ENCODE measurements at regions not wholly inside any gene's neighbourhood (a gene's known extent, or its start where the extent isn't known, plus 50 kb on each side); places are given as distances from the start of the nearest gene placed in this dataset.

DNA sequence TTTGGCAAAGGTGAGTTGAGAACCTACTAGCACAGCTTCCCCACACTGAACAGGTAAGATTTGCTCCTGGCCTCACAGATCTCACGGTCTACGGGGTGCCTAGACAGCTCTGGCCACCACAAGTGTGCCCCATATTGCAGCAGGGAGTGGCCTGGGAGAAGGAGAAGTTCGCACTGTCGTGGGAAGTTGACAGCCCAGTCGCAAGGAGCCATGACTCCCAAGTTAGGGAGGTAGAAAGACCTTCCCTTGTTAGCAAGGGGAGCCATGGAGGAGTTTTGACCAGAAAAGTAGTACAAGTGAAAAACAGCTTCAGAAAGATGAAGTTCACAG is 316.3 kb downstream of the BCL11B start:
- DNase-seq (no peak), ATAC-seq (ENCODE audit: low read depth) (no peak)
- H2AK9ac ChIP-seq (replicated peaks; ENCODE audit: low read depth, low read length, poor library complexity): no peak overlapping the region
- dilution Hi-C loops (cut with HindIII; ENCODE audit: low sequenced_read_pairs, unreplicated experiment): no loop called here
- no peak overlapping the region for H3K23ac ChIP-seq (ENCODE audit: low read depth, low read length)
- no peak overlapping the region for H3K56ac ChIP-seq (ENCODE audit: extremely low read depth, insufficient read depth, low read length)
- peaks cover 49% of the 10 kb centered on the region for H3K9me3 ChIP-seq (ENCODE audit: control insufficient read depth, insufficient read depth, low read length)
- H3K27me3 ChIP-seq (ENCODE audit: control insufficient read depth, insufficient read depth, low read length): no peaks in the 10 kb centered on the region
- no peak overlapping the region for H3K4me2 ChIP-seq (ENCODE audit: low read depth, low read length)
- no peaks in the 10 kb centered on the region for H3K4me1 ChIP-seq (ENCODE audit: control insufficient read depth, insufficient read depth, low read length)
- H3K36me3 ChIP-seq (ENCODE audit: control insufficient read depth, insufficient read depth, low read length): no peaks in the 10 kb centered on the region
- H3K9ac ChIP-seq (ENCODE audit: low read depth, low read length): no peak overlapping the region
- H2BK20ac ChIP-seq (ENCODE audit: low read depth, low read length): no peak overlapping the region
- H3K4me3 ChIP-seq (ENCODE audit: insufficient read depth, low read depth, low read length): no peak overlapping the region
- H3K14ac ChIP-seq (replicated peaks; ENCODE audit: low read depth, low read length): no peak overlapping the region
- in situ Hi-C loops (cut with MboI; ENCODE audit: low sequenced_read_pairs): no loop called here
- no CpG with 5 or more reads among the region's 5 CpGs for WGBS, 2 experiments (ENCODE audit: extremely low coverage in 2 of 2, insufficient read length in 1 of 2)
- H3K4ac ChIP-seq (ENCODE audit: low read depth, low read length): no peak overlapping the region
- no peak overlapping the region for H2AK5ac ChIP-seq (ENCODE audit: low read depth, low read length)
- no peak overlapping the region for H2AFZ ChIP-seq (replicated peaks; ENCODE audit: low read length, poor library complexity)
- no peaks in the 10 kb centered on the region for H4K20me1 ChIP-seq (ENCODE audit: insufficient read depth, low read length)
- CTCF ChIA-PET: no interaction called here
- H4K91ac ChIP-seq (ENCODE audit: insufficient read depth, low read depth, low read length): no peak overlapping the region
- H2BK5ac ChIP-seq (ENCODE audit: low read depth, low read length, poor library complexity, severe bottlenecking): no peak overlapping the region
- TF ChIP-seq NFE2L2 (IDR thresholded peaks at IDR 0.05; ENCODE audit: low read depth, low read length) (no peak), FOS (IDR thresholded peaks at IDR 0.05; ENCODE audit: low read depth, low read length) (no peak), MXI1 (IDR thresholded peaks at IDR 0.05; ENCODE audit: borderline replicate concordance, low read depth, low read length) (no peak), RCOR1 (IDR thresholded peaks at IDR 0.05; ENCODE audit: insufficient replicate concordance, low read length) (no peak), SMC3 (IDR thresholded peaks at IDR 0.05; ENCODE audit: low read depth, low read length) (no peak), POLR2A (IDR thresholded peaks at IDR 0.05; ENCODE audit: low read depth, low read length) (no peak)
- TF ChIP-seq, protein P1, sequence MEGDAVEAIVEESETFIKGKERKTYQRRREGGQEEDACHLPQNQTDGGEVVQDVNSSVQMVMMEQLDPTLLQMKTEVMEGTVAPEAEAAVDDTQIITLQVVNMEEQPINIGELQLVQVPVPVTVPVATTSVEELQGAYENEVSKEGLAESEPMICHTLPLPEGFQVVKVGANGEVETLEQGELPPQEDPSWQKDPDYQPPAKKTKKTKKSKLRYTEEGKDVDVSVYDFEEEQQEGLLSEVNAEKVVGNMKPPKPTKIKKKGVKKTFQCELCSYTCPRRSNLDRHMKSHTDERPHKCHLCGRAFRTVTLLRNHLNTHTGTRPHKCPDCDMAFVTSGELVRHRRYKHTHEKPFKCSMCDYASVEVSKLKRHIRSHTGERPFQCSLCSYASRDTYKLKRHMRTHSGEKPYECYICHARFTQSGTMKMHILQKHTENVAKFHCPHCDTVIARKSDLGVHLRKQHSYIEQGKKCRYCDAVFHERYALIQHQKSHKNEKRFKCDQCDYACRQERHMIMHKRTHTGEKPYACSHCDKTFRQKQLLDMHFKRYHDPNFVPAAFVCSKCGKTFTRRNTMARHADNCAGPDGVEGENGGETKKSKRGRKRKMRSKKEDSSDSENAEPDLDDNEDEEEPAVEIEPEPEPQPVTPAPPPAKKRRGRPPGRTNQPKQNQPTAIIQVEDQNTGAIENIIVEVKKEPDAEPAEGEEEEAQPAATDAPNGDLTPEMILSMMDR (conservative IDR thresholded peaks at IDR 0.05; ENCODE audit: low read depth, low read length): no peak
- TF ChIP-seq, protein P2, sequence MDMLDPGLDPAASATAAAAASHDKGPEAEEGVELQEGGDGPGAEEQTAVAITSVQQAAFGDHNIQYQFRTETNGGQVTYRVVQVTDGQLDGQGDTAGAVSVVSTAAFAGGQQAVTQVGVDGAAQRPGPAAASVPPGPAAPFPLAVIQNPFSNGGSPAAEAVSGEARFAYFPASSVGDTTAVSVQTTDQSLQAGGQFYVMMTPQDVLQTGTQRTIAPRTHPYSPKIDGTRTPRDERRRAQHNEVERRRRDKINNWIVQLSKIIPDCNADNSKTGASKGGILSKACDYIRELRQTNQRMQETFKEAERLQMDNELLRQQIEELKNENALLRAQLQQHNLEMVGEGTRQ (IDR thresholded peaks at IDR 0.05; ENCODE audit: low read depth, low read length): no peak
- TF ChIP-seq, protein P3, sequence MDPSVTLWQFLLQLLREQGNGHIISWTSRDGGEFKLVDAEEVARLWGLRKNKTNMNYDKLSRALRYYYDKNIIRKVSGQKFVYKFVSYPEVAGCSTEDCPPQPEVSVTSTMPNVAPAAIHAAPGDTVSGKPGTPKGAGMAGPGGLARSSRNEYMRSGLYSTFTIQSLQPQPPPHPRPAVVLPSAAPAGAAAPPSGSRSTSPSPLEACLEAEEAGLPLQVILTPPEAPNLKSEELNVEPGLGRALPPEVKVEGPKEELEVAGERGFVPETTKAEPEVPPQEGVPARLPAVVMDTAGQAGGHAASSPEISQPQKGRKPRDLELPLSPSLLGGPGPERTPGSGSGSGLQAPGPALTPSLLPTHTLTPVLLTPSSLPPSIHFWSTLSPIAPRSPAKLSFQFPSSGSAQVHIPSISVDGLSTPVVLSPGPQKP (IDR thresholded peaks at IDR 0.05; ENCODE audit: borderline replicate concordance, low read depth, low read length): no peak
- H2BK120ac ChIP-seq (ENCODE audit: low read depth, low read length): no peak overlapping the region
- no peak overlapping the region for H4K5ac ChIP-seq (ENCODE audit: low read depth, low read length)
- H3K27ac ChIP-seq (ENCODE audit: insufficient read depth, low read length): no peak overlapping the region
- POLR2A ChIA-PET (ENCODE audit: unreplicated experiment): no interaction called here
- no peak overlapping the region for H4K8ac ChIP-seq (ENCODE audit: low read depth in 2 of 2, low read length in 2 of 2)
- H3K9me1 ChIP-seq (ENCODE audit: insufficient read depth, low read length): no peaks in the 10 kb centered on the region
- H3K18ac ChIP-seq (ENCODE audit: low read depth, low read length): no peak overlapping the region
- no peaks in the 10 kb centered on the region for H3K79me1 ChIP-seq (ENCODE audit: low read depth in 1 of 2, low read length in 2 of 2)
- intact Hi-C loops (cut with micrococcal nuclease): no loop called here
- no TSS peak for BruUV-seq (replicated peaks)
- no peak overlapping the region for H2BK15ac ChIP-seq (ENCODE audit: low read depth, low read length)

All from IMR-90 (cell line).